Transverse colon (tissue), 4 donors: ENCODE measurements at regions not wholly inside any gene's neighbourhood (a gene's known extent, or its start where the extent isn't known, plus 50 kb on each side); places are given as distances from the start of the nearest gene placed in this dataset.

Experiments
- DNase-seq: peaks from one replicate; pipeline ENCODE4 v3.0.0-alpha.2; 2019
- H3K27ac ChIP-seq, 4 donors: fragments of 200-600 bp; sonication (generic); 2 replicates each; pipeline ENCODE4 v1.5.1; 2016 to 2018; ENCODE audit warnings: inconsistent platforms in 4 of 4
- H3K27me3 ChIP-seq: fragments of 200-600 bp; sonication (generic); 2 replicates; pipeline ENCODE4 v1.5.1; 2017; ENCODE audit warnings: inconsistent platforms
- H3K36me3 ChIP-seq, 4 donors: fragments of 200-600 bp; sonication (generic); 2 replicates each; pipeline ENCODE4 v1.5.1; 2017 to 2019; ENCODE audit warnings: inconsistent platforms in 4 of 4
- H3K4me1 ChIP-seq, 4 donors: fragments of 200-600 bp; sonication (generic); 2 replicates each; pipeline ENCODE4 v1.5.1; 2017 to 2020; ENCODE audit warnings: inconsistent platforms in 4 of 4
- H3K4me3 ChIP-seq, 4 donors: fragments of 200-600 bp; sonication (generic); 1 replicate in 1 of 4; 2 replicates in 3 of 4; pipeline versions ENCODE4 v1.5.1 to v1.6.1; 2017 to 2019; ENCODE audit warnings: inconsistent platforms in 4 of 4
- H3K9me3 ChIP-seq, 2 donors: fragments of 200-600 bp; sonication (generic); 2 replicates each; pipeline ENCODE4 v1.5.1; 2017 to 2019; ENCODE audit warnings: inconsistent platforms in 2 of 2
- EP300 ChIP-seq: sonication (generic); formaldehyde crosslinking; IDR thresholded peaks from one replicate; pipeline ENCODE4 v1.6.1; 2017; ENCODE audit warnings: antibody characterized with exemption, low read depth
- POLR2A ChIP-seq: fragments of 450-650 bp; IDR thresholded peaks from one replicate; pipeline ENCODE4 v1.6.1; 2016; ENCODE audit warnings: antibody characterized with exemption, mild to moderate bottlenecking, moderate library complexity
- POLR2AphosphoS5 ChIP-seq, 3 donors: sonication (generic); formaldehyde crosslinking; IDR thresholded peaks; one replicate each; pipeline ENCODE4 v1.6.1; 2016; ENCODE audit warnings: antibody characterized with exemption in 3 of 3
- WGBS, 2 donors: methylation state at CpG; one replicate each; pipeline ENCODE4 v1.1.5; 2018; ENCODE audit warnings: low coverage in 1 of 2; 5-methylcytosine and 5-hydroxymethylcytosine counted together
- in situ Hi-C, 4 donors: fragments of 200-750 bp; cut with MboI; loops; one replicate each; pipeline versions ENCODE4 v1.15.0 to v1.15.1; 2017; ENCODE audit warnings: low sequenced_read_pairs in 3 of 4, low pct_ligation_motif_present in 1 of 4, low pct_unique_long_range_greater_than_20kb in 1 of 4
- intact Hi-C: fragments of 100-400 bp; cut with DNase I; formaldehyde crosslinking; loops from one replicate; pipeline ENCODE4 v1.15.1; 2023; ENCODE audit warnings: low total_unique reads
- TF ChIP-seq, protein P1 (sequence below), 5 experiments: fragments of 200-600 bp in 3 of 5; fragments of 450-650 bp in 2 of 5; sonication (generic) in 3 of 5; IDR thresholded peaks; 1 replicate in 2 of 5; 2 replicates in 3 of 5; pipeline ENCODE4 v1.5.1; 2016 to 2017; ENCODE audit warnings: antibody characterized with exemption in 5 of 5, inconsistent platforms in 3 of 5, mild to moderate bottlenecking in 2 of 5, moderate library complexity in 1 of 5

- intact Hi-C loops (no loop called here), in situ Hi-C loops (no loop called here)
- TF ChIP-seq EP300: no peak
- no peak for TF ChIP-seq POLR2A
- TF ChIP-seq, protein P1, sequence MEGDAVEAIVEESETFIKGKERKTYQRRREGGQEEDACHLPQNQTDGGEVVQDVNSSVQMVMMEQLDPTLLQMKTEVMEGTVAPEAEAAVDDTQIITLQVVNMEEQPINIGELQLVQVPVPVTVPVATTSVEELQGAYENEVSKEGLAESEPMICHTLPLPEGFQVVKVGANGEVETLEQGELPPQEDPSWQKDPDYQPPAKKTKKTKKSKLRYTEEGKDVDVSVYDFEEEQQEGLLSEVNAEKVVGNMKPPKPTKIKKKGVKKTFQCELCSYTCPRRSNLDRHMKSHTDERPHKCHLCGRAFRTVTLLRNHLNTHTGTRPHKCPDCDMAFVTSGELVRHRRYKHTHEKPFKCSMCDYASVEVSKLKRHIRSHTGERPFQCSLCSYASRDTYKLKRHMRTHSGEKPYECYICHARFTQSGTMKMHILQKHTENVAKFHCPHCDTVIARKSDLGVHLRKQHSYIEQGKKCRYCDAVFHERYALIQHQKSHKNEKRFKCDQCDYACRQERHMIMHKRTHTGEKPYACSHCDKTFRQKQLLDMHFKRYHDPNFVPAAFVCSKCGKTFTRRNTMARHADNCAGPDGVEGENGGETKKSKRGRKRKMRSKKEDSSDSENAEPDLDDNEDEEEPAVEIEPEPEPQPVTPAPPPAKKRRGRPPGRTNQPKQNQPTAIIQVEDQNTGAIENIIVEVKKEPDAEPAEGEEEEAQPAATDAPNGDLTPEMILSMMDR (IDR thresholded peaks at IDR 0.05): no peak
- no peak for TF ChIP-seq POLR2AphosphoS5 (IDR thresholded peaks at IDR 0.05)
- no peak for DNase-seq
- H3K4me3 ChIP-seq: no peak overlapping the region
- no peaks in the 10 kb centered on the region for H3K36me3 ChIP-seq
- no peak overlapping the region for H3K27ac ChIP-seq
- H3K9me3 ChIP-seq: peaks cover 0 to 14% of the 10 kb centered on the region in 2 donors
- no peaks in the 10 kb centered on the region for H3K27me3 ChIP-seq
- peaks cover 0 to 7% (median 2%) of the 10 kb centered on the region in 4 donors for H3K4me1 ChIP-seq
Observed at GRCh38 chr20:1824181-1824580, 71.0 kb upstream of the SIRPA start.

GRCh38 chr20:1823450-1823844 lies 71.8 kb upstream of the SIRPA start:
- DNase-seq: no peak
- in situ Hi-C loops (no loop called here), intact Hi-C loops (no loop called here)
- TF ChIP-seq, protein P1 (IDR thresholded peaks at IDR 0.05): no peak
- TF ChIP-seq EP300: no peak
- TF ChIP-seq POLR2AphosphoS5 (IDR thresholded peaks at IDR 0.05): no peak
- TF ChIP-seq POLR2A: no peak
- WGBS, 2 donors: 74 to 88% methylated on average over 3 to 5 of the region's 5 CpGs
- Histone ChIP-seq H3K9me3 (peaks cover 0 to 14% of the 10 kb centered on the region in 2 donors), H3K27me3 (no peaks in the 10 kb centered on the region), H3K27ac (no peak overlapping the region), H3K4me3 (no peak overlapping the region), H3K36me3 (no peaks in the 10 kb centered on the region), H3K4me1 (peaks cover 0 to 7% (median 2%) of the 10 kb centered on the region in 4 donors)

- Histone ChIP-seq H3K36me3 (no peaks in the 10 kb centered on the region), H3K27ac (no peak overlapping the region), H3K27me3 (no peaks in the 10 kb centered on the region), H3K4me1 (peaks cover 0 to 3% (median 0%) of the 10 kb centered on the region in 4 donors), H3K9me3 (peaks cover 0 to 14% of the 10 kb centered on the region in 2 donors), H3K4me3 (no peak overlapping the region)
- WGBS, 2 donors: 92 to 94% methylated on average over 4 of the region's 4 CpGs
- no peak for TF ChIP-seq EP300
- TF ChIP-seq, protein P1 (IDR thresholded peaks at IDR 0.05): no peak
- no peak for DNase-seq
- intact Hi-C loops: no loop called here
- in situ Hi-C loops: no loop called here
Observed at GRCh38 chr20:1822564-1823449, 72.4 kb upstream of the SIRPA start.

DNA sequence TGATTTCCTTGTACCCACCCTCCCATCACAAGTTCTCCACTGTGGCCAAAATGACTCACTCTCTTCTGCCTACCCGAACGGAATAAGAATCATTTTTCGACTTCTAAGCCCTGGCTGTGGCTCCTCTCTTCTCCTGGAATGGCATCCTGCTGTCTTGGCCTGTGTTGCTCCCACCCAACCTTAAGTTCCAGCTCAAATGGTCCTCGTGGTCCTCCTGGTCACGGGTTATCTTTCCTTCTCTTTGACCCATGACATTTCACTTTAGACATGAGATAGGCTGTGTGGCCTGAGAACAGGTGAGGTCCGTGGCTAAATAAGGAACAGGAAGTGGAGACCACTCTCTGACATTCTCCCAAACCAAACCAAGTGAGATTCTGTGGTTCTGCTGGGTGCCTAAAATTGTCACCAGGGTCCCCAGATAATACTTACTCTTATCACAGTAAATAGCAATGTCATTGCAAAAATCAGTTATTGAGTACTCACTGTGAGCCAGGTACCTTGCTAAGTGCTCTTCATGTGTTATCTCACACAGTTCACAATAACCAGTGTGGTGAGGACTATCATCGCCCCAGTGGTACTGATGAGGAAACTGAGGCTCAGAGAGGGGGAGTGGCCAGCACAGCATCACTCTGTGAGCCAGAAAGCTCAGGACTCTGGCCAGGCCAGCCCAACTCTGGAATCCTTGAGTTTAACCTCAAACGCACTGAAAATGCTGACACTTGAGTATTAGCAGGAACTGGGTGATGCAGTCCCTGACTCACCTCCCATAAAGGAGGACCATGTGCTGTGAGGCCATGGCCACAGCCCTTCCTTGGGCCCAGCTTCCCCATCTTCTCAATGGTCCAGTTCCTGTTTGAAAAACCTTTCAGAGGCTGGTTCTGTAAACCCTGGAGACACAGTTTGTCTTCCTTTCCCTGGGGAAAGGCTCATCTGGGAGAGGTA lies 74.8 kb upstream of the SIRPA start:
- WGBS, 2 donors: 60 to 83% methylated on average over 3 to 8 of the region's 8 CpGs

More for the DNA sequence above, 74.8 kb upstream of the SIRPA start:
- H3K4me1 ChIP-seq: peaks cover 0 to 17% (median 3%) of the 10 kb centered on the region in 4 donors
- no peak overlapping the region for H3K27ac ChIP-seq
- intact Hi-C loops: no loop called here
- TF ChIP-seq, protein P1 (IDR thresholded peaks at IDR 0.05): no peak
- no peak for TF ChIP-seq POLR2AphosphoS5 (IDR thresholded peaks at IDR 0.05)
- no peak for TF ChIP-seq EP300
- TF ChIP-seq POLR2A: no peak
- in situ Hi-C loops: no loop called here
- H3K4me3 ChIP-seq: no peak overlapping the region
- no peaks in the 10 kb centered on the region for H3K36me3 ChIP-seq
- peaks cover 0 to 14% of the 10 kb centered on the region in 2 donors for H3K9me3 ChIP-seq
- DNase-seq: no peak
- H3K27me3 ChIP-seq: no peaks in the 10 kb centered on the region
